ENCODE measurements at regions not wholly inside any gene's neighbourhood (a gene's known extent, or its start where the extent isn't known, plus 50 kb on each side); places are given as distances from the start of the nearest gene placed in this dataset.

DNA sequence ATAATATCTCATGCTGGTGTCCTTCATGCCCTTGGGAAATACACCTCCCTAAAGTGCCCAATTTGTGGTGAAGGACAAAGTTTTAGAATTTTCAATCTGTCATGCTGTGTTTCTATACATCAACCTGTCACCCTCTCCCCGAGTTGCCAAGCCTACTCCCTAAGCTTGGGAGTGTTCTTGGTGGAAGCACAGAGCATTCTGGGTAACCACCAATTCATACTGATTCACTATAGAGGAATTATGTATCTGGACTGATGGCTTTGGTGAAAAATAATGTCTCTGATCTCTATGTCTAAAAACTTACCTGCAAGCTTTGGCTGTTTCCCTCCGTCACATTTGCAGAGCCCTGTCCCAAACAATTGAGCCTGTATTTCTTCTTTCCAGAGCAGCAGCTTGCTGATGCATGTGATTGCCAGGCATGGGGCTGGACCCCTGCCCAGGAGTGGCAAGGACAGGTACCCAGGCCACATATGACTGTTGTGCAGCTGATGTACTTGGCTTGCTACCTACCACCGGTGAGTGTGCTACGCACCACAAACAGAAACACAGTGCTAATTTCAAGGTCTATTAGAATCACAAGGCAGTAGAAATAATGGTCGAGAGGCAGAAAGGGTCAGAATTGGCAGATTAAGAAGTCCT is 202.8 kb upstream of the CITED2 start:
- no peak for DNase-seq (ENCODE audit: low read depth)

DNA sequence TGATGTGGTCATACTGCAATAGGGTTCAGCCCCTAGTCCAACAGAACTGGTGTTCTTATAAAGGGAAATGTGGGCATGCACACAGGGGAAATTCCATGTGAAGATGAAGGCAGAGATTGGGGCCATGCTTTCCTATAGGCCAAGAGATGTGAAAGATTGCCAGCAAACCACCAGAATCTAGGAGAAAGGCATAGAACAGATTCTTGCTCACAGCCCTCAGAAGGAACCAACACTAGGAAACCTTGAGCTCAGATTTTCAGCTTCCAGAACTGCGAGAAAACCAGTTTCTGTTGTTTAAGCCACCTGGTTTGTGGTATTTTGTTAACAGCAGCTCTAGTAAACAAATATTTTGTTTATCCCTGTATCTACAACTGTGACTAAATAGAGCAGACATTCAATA is 197.6 kb upstream of the CITED2 start:
- DNase-seq (ENCODE audit: low read depth) = no peak

GRCh38 chr6:139570166-139570565 is 195.7 kb upstream of the CITED2 start:
- peak; percentile 46 for DNase-seq (ENCODE audit: low read depth)

DNA sequence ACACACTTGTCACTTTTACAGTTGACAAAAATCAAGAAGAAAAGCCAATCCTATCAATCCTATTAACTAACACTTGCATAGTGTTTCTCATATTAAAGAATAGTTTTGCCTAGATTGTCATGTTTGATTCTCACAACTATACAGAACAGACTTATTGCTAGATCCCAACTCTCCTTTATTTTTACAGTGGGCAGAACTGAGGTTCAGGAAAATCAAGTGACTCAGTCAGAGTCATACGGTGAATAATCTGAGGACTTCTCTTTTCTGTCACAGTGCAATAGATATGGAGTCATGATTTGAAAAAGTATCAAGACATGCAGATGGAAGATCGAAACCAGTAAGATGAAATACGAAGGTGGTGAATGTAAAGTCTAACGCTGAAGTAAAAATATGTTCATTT is 195.1 kb upstream of the CITED2 start:
- peak; percentile 73 for DNase-seq (ENCODE audit: low read depth)

DNA sequence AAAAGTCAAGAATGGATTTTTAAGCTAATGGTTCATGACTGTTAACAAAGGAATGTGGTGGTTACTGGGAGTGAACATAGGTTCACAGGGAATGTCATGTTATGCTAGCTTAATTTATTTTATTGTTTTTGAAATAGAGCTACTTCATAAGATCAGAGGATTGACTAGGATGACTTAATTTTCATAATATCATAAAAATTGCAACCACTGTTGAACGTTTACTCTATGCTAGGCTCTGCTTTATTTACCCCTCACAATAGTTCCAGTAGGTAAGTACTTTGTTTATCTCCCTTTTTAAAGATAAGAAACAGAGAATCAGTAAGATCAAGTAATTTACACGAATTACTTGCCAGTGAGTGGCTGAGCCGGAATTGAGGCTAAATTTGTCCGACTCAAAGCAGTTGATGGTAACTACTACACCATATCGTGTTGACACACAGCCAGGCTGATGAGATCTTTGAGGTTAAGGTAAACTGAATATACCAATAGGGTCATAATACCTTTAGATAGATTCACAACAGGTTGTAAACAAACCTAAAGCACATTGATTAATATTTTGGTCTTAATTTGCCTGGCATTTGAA is 194.6 kb upstream of the CITED2 start:
- DNase-seq (ENCODE audit: low read depth) = peak; percentile 88

- no peak for DNase-seq (ENCODE audit: low read depth)
These were observed 193.9 kb upstream of the CITED2 start for GRCh38 chr6:139568151-139568955.

DNA sequence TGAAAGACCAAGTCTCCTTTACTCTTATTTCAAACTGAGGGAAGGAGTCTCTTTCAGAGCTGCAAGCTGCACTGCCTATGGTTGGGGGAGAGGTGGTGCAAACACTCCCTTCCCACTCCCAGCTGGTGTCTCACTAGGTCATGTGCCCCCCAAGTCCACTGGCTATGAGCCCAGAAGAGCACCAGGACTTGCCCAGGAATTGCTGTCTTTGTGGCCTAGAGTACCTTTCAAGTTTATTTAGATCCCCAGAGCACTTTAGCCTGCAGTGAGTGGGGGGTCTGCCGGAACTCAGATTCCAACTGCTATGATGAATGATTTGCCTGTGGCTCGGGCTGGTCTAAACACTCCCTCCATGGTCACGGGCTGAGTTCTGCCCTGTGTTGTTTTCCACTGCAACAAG is 192.6 kb upstream of the CITED2 start:
- no peak for DNase-seq (ENCODE audit: low read depth)

GRCh38 chr6:139565591-139565990 is 191.1 kb upstream of the CITED2 start:
- DNase-seq (ENCODE audit: low read depth) = no peak

- no peak for DNase-seq (ENCODE audit: low read depth)
These were observed 183.1 kb upstream of the CITED2 start for GRCh38 chr6:139557547-139557946.

- DNase-seq (ENCODE audit: low read depth) = no peak
These were observed 182.1 kb upstream of the CITED2 start for GRCh38 chr6:139556532-139556931.

DNA sequence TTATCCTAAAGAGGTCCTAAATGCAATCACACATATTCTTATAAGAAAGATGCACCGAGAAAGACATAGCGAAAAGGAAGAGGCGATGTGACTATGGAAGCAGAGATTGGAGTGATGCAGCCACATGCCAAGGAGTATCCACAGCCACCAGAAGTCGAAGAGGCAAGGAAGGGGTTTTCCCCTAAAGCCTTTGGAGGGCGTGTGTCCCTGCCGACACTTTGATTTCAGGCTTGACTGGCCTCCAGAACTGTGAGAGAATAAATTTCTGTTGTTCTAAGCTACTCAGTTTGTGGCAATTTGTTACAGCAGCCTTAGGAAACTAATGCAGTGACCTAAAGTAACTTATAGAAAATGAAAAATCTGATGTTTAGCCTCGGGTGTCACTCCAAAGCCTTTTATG is 179.5 kb upstream of the CITED2 start:
- DNase-seq (ENCODE audit: low read depth) = no peak

DNA sequence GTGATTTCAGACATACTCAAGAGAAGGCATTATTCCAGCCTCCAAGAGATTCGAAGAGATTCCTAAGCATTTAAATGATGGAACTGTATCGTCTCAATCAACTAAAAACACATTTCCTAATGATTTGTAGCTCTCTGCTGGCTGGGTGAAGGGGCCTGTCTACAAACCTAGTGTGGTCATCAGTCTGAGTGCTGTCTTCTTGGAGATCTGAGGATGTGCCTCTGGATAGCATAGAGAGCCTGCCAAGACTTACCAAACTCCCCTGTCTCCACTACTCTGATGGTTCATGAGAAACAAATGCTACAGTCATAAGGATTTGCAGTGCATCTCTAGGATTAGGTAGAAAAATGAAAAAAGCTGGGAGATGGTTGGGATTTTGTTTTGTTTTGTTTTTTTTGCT is 176.9 kb upstream of the CITED2 start:
- DNase-seq (ENCODE audit: low read depth) = no peak

- DNase-seq (ENCODE audit: low read depth) = no peak
These were observed 175.9 kb upstream of the CITED2 start for GRCh38 chr6:139550361-139550760.

DNA sequence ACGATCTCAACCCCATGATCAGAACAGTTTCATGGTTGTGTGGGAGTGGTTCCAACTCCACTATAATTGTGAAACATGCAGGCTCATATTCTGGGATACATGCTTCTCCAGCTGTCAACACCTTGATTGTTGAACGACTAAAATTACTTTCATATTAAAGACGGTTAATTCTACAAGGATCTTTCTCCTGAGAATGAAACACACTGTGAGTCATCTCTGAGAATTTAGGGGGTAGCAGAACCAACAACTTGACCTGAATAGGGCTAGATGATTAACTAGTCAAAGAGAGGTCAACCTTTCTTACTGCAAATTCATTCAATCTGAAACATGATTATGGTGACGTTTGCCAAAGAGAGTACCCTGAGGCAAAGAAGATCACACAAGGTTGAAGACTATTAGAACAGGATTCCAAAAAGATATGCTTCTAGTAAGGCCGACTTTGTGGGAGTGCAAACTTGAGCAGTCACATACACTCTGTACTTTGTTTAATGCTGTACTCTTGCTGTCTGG is 175.2 kb upstream of the CITED2 start:
- no peak for DNase-seq (ENCODE audit: low read depth)

- DNase-seq (ENCODE audit: low read depth) = no peak
These were observed 173.4 kb upstream of the CITED2 start for GRCh38 chr6:139547804-139548203.

GRCh38 chr6:139547122-139547776 is 172.8 kb upstream of the CITED2 start:
- no peak for DNase-seq (ENCODE audit: low read depth)

- no peak for DNase-seq (ENCODE audit: low read depth)
These were observed 171.6 kb upstream of the CITED2 start for GRCh38 chr6:139546106-139546472.

DNA sequence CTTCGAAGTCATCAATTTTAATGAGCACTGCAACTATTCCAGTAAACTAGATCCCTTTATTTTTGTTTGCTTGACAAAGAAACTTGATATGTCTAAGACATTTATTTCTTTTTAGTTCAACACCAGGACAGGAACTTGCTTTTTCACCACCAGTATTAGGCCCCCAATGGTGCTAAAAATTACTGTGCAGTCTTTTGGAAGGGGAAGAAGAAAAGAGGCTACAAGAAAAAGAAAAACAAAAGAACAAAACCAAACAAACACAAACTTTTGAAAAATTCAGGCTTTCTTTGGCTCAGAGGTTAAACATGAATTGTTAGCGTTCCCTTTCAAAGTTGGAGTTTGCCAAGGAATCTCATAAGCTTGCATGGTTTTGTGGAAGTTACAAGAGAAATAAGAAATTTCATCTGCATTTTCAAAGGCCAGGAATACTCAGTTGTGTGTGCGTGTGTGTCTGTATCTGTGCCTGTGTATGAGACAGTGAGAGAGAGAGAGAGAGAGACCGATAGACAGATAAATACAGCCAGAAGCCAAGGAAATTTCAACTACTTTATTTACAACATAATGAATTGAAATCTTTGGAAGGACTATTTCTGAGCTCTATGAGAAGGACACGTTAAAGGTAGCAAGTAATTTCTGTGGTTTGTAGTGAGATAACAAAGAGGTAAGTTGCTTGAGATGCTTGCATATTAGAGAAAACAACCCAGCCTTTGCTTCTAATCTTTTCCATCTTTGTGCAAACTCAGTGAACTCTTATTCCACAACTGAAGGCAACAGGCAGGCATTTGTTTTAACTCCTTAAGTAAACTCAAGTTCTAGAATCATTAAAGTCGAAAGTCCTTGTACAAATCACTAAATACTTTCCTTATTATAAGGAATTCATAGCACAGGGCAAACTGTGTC is 171.0 kb upstream of the CITED2 start:
- DNase-seq (ENCODE audit: low read depth) = no peak

DNA sequence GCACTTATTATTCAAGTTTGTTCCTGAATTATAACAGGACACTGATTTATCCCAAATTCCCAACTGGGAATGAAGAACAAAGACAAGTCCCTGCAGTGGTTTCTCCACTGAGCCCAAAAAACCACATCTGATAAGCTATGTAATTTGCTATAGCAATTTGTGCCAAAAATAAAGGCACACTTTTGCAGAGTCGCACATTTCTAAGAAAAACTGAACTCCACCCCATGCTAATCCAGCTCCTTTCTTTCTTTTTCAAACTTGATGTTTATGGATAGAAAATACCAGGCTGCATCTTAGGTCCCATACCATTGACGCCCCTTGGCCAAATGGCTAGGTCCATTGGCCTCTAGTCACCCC is 170.2 kb upstream of the CITED2 start:
- DNase-seq (ENCODE audit: low read depth) = no peak

- DNase-seq (ENCODE audit: low read depth) = no peak
These were observed 167.9 kb upstream of the CITED2 start for GRCh38 chr6:139542351-139542750.

DNA sequence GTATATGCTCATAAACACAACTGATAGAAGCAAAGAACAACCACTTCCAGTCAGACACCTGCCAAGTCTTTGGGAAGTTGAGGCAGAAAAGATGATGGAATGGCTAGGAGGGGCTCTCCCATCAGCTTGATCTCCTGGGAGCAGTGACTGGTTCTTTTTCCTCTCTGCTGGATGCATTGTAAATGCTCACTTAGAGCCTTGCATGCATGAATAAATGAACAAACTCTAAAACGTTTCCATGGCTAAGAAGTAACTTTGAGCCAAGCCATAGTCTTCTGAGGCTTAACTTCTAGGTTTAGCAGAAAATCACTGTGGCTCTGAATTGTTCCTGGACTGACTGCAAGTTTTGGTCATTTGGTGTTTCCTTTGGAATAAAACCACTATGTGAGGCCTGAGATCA is 166.4 kb upstream of the CITED2 start:
- no peak for DNase-seq (ENCODE audit: low read depth)

- DNase-seq (ENCODE audit: low read depth) = no peak
These were observed 165.8 kb upstream of the CITED2 start for GRCh38 chr6:139540276-139540675.
